ENCODE measurements at regions not wholly inside any gene's neighbourhood (a gene's known extent, or its start where the extent isn't known, plus 50 kb on each side); places are given as distances from the start of the nearest gene placed in this dataset.
"Not testable (repeated sequence)": the region's sequence is repeated elsewhere in the genome, so short reads cannot be mapped to it uniquely, and the experiment has no call there.

DNA sequence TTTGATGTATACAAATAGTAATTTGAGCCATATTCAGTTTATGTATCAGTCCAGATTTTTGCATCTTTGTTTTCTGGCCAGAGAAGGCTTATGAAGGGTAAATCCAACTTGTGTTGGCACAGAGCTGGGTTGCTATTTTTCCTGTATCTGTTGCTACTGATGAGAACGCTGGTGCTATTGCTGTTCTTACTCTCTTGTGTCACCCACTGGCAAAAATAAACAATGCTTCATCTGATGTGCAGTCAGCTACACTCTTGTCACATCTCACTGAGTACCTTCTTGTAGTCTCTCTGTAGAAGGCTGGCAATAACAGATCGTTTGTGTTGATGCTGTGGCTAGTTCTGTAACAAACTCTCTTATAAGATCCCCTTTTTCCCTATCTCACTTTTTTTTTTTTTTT lies 323.4 kb downstream of the CDH19 start:
- Histone ChIP-seq H3K9ac (ENCODE audit: low read depth, low read length) (no peak overlapping the region), H3K27me3 (ENCODE audit: insufficient read depth, low read length) (no peaks in the 10 kb centered on the region), H3K4me3 (ENCODE audit: low read length) (no peak overlapping the region), H3K9me3 (ENCODE audit: insufficient read depth, low read depth, low read length) (peaks cover 17% of the 10 kb centered on the region), H3K36me3 (ENCODE audit: insufficient read depth, low read length) (no peaks in the 10 kb centered on the region), H3K4me1 (ENCODE audit: insufficient read depth, low read length) (no peaks in the 10 kb centered on the region), H3K27ac (ENCODE audit: low read depth, low read length) (no peak overlapping the region)
- 96% methylated on average over 2 of the region's 2 CpGs for WGBS

GRCh38 chr18:66271962-66272361 lies 331.9 kb downstream of the CDH19 start:
- Histone ChIP-seq H3K9ac (ENCODE audit: low read depth, low read length) (no peak overlapping the region; the same call in 1 of the 2 replicates), H3K9me3 (ENCODE audit: insufficient read depth, low read depth, low read length) (peaks cover 55% of the 10 kb centered on the region), H3K27ac (ENCODE audit: low read depth, low read length) (peak overlapping the region; percentile 81), H3K27me3 (ENCODE audit: insufficient read depth, low read length) (no peaks in the 10 kb centered on the region), H3K36me3 (ENCODE audit: insufficient read depth, low read length) (peaks cover 13% of the 10 kb centered on the region; the same call in 1 of the 2 replicates), H3K4me1 (ENCODE audit: insufficient read depth, low read length) (peaks cover 26% of the 10 kb centered on the region), H3K4me3 (ENCODE audit: low read length) (peak overlapping the region; percentile 3; the same call in 1 of the 2 replicates)
- 5% methylated on average over 3 of the region's 4 CpGs for WGBS

DNA sequence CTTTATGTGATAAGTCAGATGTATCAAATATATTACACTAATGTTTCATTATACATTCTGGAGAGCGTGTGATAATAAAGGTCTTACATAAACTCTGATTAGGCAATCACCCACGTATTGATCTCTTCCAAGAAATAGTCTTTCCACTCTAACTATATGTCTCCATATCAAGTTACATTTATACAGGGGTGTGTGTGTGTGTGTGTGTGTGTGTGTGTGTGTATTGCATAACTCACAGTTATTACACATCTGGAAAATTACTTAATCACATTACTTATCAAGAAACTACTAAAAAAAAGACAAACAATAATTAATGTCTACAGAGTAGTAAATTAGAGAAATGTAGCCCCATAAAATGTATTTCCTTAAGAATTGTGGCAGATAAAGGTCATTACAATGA lies 339.8 kb downstream of the CDH19 start:
- no CpG with 5 or more reads among the region's 2 CpGs for WGBS
- Histone ChIP-seq H3K36me3 (ENCODE audit: insufficient read depth, low read length) (peaks cover 5% of the 10 kb centered on the region; the same call in 1 of the 2 replicates), H3K9me3 (ENCODE audit: insufficient read depth, low read depth, low read length) (peaks cover 20% of the 10 kb centered on the region)

GRCh38 chr18:66254121-66254520 lies 349.8 kb downstream of the CDH19 start:
- no peak overlapping the region for H3K9ac ChIP-seq (ENCODE audit: low read depth, low read length)
- H3K4me3 ChIP-seq (ENCODE audit: low read length): no peak overlapping the region
- H3K27me3 ChIP-seq (ENCODE audit: insufficient read depth, low read length): no peaks in the 10 kb centered on the region
- WGBS: 97% methylated on average over 5 of the region's 5 CpGs
- no peak overlapping the region for H3K27ac ChIP-seq (ENCODE audit: low read depth, low read length)
- H3K4me1 ChIP-seq (ENCODE audit: insufficient read depth, low read length): peaks cover 7% of the 10 kb centered on the region; the same call in 1 of the 2 replicates
- H3K36me3 ChIP-seq (ENCODE audit: insufficient read depth, low read length): no peaks in the 10 kb centered on the region
- H3K9me3 ChIP-seq (ENCODE audit: insufficient read depth, low read depth, low read length): no peaks in the 10 kb centered on the region

More for the DNA sequence above, 339.8 kb downstream of the CDH19 start:
- H3K9ac ChIP-seq (ENCODE audit: low read depth, low read length): no peak overlapping the region
- H3K4me3 ChIP-seq (ENCODE audit: low read length): no peak overlapping the region
- no peaks in the 10 kb centered on the region for H3K27me3 ChIP-seq (ENCODE audit: insufficient read depth, low read length)
- no peak overlapping the region for H3K27ac ChIP-seq (ENCODE audit: low read depth, low read length)
- H3K4me1 ChIP-seq (ENCODE audit: insufficient read depth, low read length): no peaks in the 10 kb centered on the region

GRCh38 chr18:66252703-66253102 lies 351.2 kb downstream of the CDH19 start:
- no peaks in the 10 kb centered on the region for H3K27me3 ChIP-seq (ENCODE audit: insufficient read depth, low read length)
- WGBS: 93% methylated on average over 1 of the region's 1 CpG
- H3K9ac ChIP-seq (ENCODE audit: low read depth, low read length): no peak overlapping the region
- no peaks in the 10 kb centered on the region for H3K36me3 ChIP-seq (ENCODE audit: insufficient read depth, low read length)
- H3K27ac ChIP-seq (ENCODE audit: low read depth, low read length): no peak overlapping the region
- H3K4me1 ChIP-seq (ENCODE audit: insufficient read depth, low read length): peaks cover 7% of the 10 kb centered on the region; the same call in 1 of the 2 replicates
- no peaks in the 10 kb centered on the region for H3K9me3 ChIP-seq (ENCODE audit: insufficient read depth, low read depth, low read length)
- no peak overlapping the region for H3K4me3 ChIP-seq (ENCODE audit: low read length)

- Histone ChIP-seq H3K27ac (ENCODE audit: low read depth, low read length) (no peak overlapping the region), H3K9ac (ENCODE audit: low read depth, low read length) (no peak overlapping the region), H3K4me3 (ENCODE audit: low read length) (no peak overlapping the region), H3K9me3 (ENCODE audit: insufficient read depth, low read depth, low read length) (no peaks in the 10 kb centered on the region), H3K27me3 (ENCODE audit: insufficient read depth, low read length) (no peaks in the 10 kb centered on the region), H3K36me3 (ENCODE audit: insufficient read depth, low read length) (no peaks in the 10 kb centered on the region), H3K4me1 (ENCODE audit: insufficient read depth, low read length) (no peaks in the 10 kb centered on the region)
- 93% methylated on average over 2 of the region's 2 CpGs for WGBS
These were observed 368.7 kb downstream of the CDH19 start for GRCh38 chr18:66235206-66235605.

DNA sequence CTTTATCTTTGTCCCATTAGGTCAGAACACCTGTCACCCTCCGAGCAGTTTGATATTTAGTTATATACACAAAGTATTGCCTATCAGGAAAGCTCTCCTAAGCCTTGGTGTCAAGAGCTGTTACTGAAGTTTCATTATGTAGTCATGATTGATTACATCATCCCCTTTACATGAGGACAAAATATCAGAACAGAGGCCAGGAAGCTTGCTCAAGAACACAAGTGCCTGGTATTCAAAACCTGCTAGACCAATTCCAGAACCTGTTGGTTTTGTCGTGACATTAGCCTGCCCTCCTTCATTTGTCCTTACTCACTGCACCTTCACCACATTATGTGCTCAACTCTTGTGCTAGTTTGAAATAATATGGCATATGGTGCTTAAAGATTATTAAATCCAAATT lies 377.1 kb downstream of the CDH19 start:
- Histone ChIP-seq H3K9me3 (ENCODE audit: insufficient read depth, low read depth, low read length) (no peaks in the 10 kb centered on the region), H3K27me3 (ENCODE audit: insufficient read depth, low read length) (no peaks in the 10 kb centered on the region), H3K4me3 (ENCODE audit: low read length) (no peak overlapping the region), H3K36me3 (ENCODE audit: insufficient read depth, low read length) (no peaks in the 10 kb centered on the region), H3K4me1 (ENCODE audit: insufficient read depth, low read length) (no peaks in the 10 kb centered on the region), H3K9ac (ENCODE audit: low read depth, low read length) (no peak overlapping the region), H3K27ac (ENCODE audit: low read depth, low read length) (no peak overlapping the region)
- 88% methylated on average over 1 of the region's 2 CpGs for WGBS

- not testable (repeated sequence) for H3K27ac ChIP-seq (ENCODE audit: low read depth, low read length); H3K9me3 ChIP-seq (ENCODE audit: insufficient read depth, low read depth, low read length); H3K4me3 ChIP-seq (ENCODE audit: low read length); H3K36me3 ChIP-seq (ENCODE audit: insufficient read depth, low read length); H3K4me1 ChIP-seq (ENCODE audit: insufficient read depth, low read length); H3K9ac ChIP-seq (ENCODE audit: low read depth, low read length); H3K27me3 ChIP-seq (ENCODE audit: insufficient read depth, low read length)
- 97% methylated on average over 12 of the region's 12 CpGs for WGBS
These were observed 380.6 kb downstream of the CDH19 start for GRCh38 chr18:66223317-66223716.

DNA sequence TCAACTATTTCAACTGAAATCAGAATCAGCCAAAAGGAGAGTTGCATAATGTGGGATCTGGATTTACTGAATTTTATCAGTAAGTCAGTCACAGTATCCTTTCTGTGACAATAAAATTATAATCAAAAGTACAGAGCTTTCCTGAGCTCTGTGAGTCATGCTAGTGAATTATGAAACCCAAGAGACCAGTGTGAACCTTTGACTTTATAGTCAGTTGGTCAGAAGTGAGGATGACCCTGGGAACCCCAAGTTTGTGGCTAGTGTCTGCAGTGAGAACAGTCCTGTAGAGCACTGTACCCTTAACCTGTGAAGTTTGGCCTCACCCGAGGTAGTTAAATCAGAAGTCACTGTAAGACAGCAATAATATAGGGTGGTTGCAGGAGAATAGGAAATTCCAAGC lies 381.7 kb downstream of the CDH19 start:
- Histone ChIP-seq H3K27ac (ENCODE audit: low read depth, low read length) (no peak overlapping the region), H3K27me3 (ENCODE audit: insufficient read depth, low read length) (no peaks in the 10 kb centered on the region), H3K9me3 (ENCODE audit: insufficient read depth, low read depth, low read length) (no peaks in the 10 kb centered on the region), H3K9ac (ENCODE audit: low read depth, low read length) (no peak overlapping the region), H3K36me3 (ENCODE audit: insufficient read depth, low read length) (no peaks in the 10 kb centered on the region), H3K4me1 (ENCODE audit: insufficient read depth, low read length) (no peaks in the 10 kb centered on the region), H3K4me3 (ENCODE audit: low read length) (no peak overlapping the region)
- 95% methylated on average over 1 of the region's 1 CpG for WGBS

GRCh38 chr18:66219817-66220216 lies 384.1 kb downstream of the CDH19 start:
- no peaks in the 10 kb centered on the region for H3K27me3 ChIP-seq (ENCODE audit: insufficient read depth, low read length)
- WGBS: no CpG with 5 or more reads among the region's 2 CpGs
- no peaks in the 10 kb centered on the region for H3K4me1 ChIP-seq (ENCODE audit: insufficient read depth, low read length)
- no peak overlapping the region for H3K9ac ChIP-seq (ENCODE audit: low read depth, low read length)
- H3K4me3 ChIP-seq (ENCODE audit: low read length): no peak overlapping the region
- no peaks in the 10 kb centered on the region for H3K9me3 ChIP-seq (ENCODE audit: insufficient read depth, low read depth, low read length)
- H3K36me3 ChIP-seq (ENCODE audit: insufficient read depth, low read length): no peaks in the 10 kb centered on the region
- H3K27ac ChIP-seq (ENCODE audit: low read depth, low read length): no peak overlapping the region

DNA sequence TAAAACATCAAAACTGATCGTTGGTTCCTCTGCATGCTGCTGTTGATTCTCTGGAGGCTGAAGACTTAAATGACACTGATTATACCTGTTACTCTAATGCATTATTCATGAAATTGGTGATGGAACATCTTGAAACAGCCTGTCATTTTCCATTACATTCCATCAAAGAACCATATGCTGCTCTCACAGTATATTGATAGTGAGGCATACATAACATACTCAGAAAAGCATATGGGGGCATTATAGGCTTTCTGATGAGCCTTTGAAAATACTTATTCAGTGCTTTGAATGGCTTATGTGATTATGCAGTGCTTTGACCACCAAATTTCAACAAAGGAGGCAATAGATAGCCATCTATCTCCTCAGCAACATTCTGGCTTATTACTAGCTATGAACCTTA lies 392.1 kb downstream of the CDH19 start:
- Histone ChIP-seq H3K27me3 (ENCODE audit: insufficient read depth, low read length) (no peaks in the 10 kb centered on the region), H3K9me3 (ENCODE audit: insufficient read depth, low read depth, low read length) (no peaks in the 10 kb centered on the region), H3K4me1 (ENCODE audit: insufficient read depth, low read length) (no peaks in the 10 kb centered on the region), H3K4me3 (ENCODE audit: low read length) (no peak overlapping the region), H3K27ac (ENCODE audit: low read depth, low read length) (no peak overlapping the region), H3K36me3 (ENCODE audit: insufficient read depth, low read length) (no peaks in the 10 kb centered on the region), H3K9ac (ENCODE audit: low read depth, low read length) (no peak overlapping the region)
- 83% methylated on average over 1 of the region's 1 CpG for WGBS

DNA sequence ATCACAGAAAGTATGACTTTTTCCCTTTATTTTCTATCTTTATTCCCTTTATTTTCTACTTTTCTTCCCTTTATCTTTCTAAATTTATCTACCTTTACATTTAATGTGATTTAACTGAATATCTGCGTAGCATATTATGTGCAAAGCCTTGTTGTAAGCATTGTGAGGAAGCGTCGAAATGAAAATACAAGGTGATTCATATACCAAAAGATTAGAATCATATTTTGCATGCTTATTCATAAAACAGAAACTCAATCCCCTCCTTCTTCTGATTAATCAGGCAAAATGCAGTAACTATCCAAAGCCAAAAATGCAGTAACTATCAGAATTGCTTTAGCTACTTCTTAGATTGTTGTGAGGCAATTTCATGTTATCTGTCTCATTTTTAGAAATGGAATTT lies 393.0 kb downstream of the CDH19 start:
- 100% methylated on average over 1 of the region's 3 CpGs for WGBS
- H3K4me3 ChIP-seq (ENCODE audit: low read length): no peak overlapping the region
- no peaks in the 10 kb centered on the region for H3K27me3 ChIP-seq (ENCODE audit: insufficient read depth, low read length)
- H3K9ac ChIP-seq (ENCODE audit: low read depth, low read length): no peak overlapping the region
- no peaks in the 10 kb centered on the region for H3K9me3 ChIP-seq (ENCODE audit: insufficient read depth, low read depth, low read length)
- H3K4me1 ChIP-seq (ENCODE audit: insufficient read depth, low read length): no peaks in the 10 kb centered on the region
- H3K27ac ChIP-seq (ENCODE audit: low read depth, low read length): no peak overlapping the region
- H3K36me3 ChIP-seq (ENCODE audit: insufficient read depth, low read length): no peaks in the 10 kb centered on the region
